NCI-H146 (cell line): ENCODE measurements at regions not wholly inside any gene's neighbourhood (a gene's known extent, or its start where the extent isn't known, plus 50 kb on each side); places are given as distances from the start of the nearest gene placed in this dataset.

Experiments
- DNase-seq: peaks from one replicate; lab custom pipeline; 2025; lab: John Stamatoyannopoulos, UW

DNA sequence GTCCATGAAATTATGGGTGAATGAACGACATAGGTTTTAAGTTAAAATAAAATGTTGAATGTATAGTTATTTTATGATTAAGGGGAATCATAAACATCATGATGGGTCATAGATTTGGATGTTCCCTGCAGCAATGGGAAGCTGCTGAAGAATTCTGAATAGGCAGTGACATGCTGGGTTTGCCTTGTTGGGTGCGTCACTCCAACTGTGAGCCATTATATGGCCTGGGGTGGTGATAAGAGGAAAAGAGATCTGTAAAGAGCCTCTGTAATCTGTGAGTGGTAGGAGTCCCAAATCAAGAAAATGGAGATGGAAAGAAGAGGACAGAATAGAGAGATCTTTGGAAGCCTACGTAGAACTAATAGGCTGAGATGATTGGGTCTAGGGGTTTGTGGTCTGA, 58.1 kb upstream of the GPR26 start:
- DNase-seq = no peak

DNA sequence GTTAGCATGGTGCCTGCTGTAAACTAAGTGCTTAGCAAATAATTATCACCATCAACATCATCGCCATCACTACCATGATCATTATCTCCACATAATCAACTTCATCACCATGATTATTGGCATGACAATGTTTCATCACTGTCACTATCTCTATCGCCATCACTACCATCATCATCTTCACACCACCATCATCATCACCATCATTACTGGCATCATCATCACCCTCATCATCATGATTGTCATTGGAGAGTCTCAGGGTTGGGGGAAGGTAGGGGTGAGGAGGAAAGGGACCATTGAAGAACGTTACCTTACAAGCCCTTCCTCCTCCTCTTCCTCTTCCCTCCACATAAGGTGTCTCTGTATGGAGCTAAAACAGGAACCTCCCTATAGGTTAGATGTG, 54.9 kb upstream of the GPR26 start:
- no peak for DNase-seq

DNA sequence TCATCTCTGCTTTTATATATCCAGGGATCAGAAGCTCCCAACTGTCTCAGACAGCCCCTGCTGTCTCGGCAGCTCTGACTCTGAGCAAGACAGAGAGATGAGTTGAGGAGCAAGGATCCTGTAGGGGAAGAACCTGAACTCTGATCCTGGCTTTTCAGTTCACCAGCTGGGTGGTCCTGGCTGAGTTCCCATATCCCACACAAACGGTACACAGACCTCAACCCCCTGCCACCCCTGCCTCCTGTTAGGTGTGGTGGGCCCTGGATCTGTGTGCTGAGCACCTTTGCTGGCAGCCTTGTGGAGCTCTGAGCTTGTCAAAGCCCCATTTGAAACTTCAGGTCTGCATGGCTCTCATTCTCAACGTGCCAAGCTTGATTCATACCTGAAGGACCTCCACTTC, 54.3 kb upstream of the GPR26 start:
- no peak for DNase-seq

DNA sequence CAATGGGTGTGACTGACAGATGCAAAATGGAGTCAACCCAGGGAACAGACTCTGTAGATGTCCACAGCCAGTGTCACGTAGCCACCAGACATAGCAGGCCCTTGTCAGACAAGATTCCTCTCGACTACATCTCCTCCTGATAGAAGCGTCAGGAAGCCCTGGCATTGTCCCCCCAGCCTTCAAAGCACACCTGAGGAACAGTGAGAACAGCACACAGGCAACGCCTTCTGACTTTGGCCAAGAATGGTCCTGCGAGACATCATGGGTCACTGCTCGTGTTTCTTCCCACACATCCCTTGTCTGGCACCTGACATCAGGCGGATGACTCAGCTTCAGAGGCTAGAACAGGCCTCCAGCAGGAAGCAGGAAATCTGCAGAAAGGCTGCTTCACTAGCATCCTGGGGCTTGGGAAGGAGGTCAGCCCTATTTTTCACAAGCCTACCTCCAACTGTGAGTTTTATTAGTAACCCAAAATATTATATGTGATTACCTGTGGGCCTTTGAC, 52.8 kb upstream of the GPR26 start:
- no peak for DNase-seq

DNA sequence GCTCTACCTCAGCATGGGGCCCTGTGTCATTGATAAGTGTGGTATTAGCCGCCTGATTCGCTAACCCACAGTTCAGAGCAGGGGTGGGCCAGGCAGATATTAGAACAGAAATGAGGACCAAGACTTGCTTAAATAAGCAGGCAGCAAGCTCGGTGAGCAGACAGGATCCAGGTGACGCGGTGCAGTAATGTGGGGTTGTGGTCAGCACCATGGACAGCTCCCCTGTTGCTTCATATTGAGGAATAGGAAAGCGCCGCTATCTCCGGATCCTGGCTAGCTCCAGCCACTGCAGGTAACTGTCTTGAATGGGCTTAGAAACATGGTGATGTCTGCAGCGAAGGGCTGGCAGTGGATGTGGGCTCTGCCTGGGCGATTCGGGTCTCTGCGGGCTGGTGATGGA, 51.3 kb upstream of the GPR26 start:
- DNase-seq = no peak
